BLaER1 (cell line): ENCODE measurements at regions not wholly inside any gene's neighbourhood (a gene's known extent, or its start where the extent isn't known, plus 50 kb on each side); places are given as distances from the start of the nearest gene placed in this dataset.

Experiments
- H3K27ac ChIP-seq: shearing (Covaris generic); formaldehyde crosslinking; 2 replicates; pipeline ENCODE4 v1.8.1; 2022
- H3K27me3 ChIP-seq: shearing (Covaris generic); formaldehyde crosslinking; 2 replicates; pipeline ENCODE4 v1.8.1; 2022
- H3K36me3 ChIP-seq: shearing (Covaris generic); formaldehyde crosslinking; 2 replicates; pipeline ENCODE4 v1.8.1; 2022
- H3K4me1 ChIP-seq: shearing (Covaris generic); formaldehyde crosslinking; 2 replicates; pipeline ENCODE4 v1.8.1; 2022
- H3K4me2 ChIP-seq: shearing (Covaris generic); formaldehyde crosslinking; 2 replicates; pipeline ENCODE4 v1.8.1; 2022
- H3K4me3 ChIP-seq: shearing (Covaris generic); formaldehyde crosslinking; 2 replicates; pipeline ENCODE4 v1.8.1; 2022
- H3K9ac ChIP-seq: shearing (Covaris generic); formaldehyde crosslinking; 2 replicates; pipeline ENCODE4 v1.8.1; 2022
- H3K9me3 ChIP-seq: shearing (Covaris generic); formaldehyde crosslinking; 2 replicates; pipeline ENCODE4 v1.8.1; 2022
- H4K20me1 ChIP-seq: shearing (Covaris generic); formaldehyde crosslinking; 2 replicates; pipeline ENCODE4 v1.8.1; 2022
- Cebpa-rat ChIP-seq: shearing (Covaris generic); IDR thresholded peaks from 2 replicates; pipeline ENCODE4 v1.8.1; 2022

DNA sequence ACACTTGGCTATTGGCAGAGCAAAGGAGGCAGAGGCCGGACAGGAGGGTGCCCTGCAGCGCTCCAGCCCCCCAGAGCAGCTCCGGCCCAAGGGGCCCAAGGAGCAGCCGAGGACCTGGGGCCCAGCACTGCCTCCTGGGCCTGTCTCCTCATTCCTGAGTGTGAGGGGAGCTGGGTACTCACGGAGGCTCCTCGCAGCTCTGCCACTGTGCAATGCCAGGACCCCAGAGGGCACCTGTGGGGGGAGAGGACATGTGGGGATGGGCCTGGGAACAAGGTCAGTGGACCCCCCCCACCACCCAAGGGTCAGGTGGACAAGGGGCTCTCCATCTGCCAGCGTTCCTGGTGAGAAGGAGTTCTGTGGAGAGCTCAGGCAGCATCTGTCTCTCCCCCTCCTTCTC, 192.6 kb upstream of the PPP1R26 start:
- no peak for TF ChIP-seq Cebpa-rat
- Histone ChIP-seq H3K4me1 (peaks cover 86% of the 10 kb centered on the region), H3K9ac (peak overlapping the region; percentile 77)

DNA sequence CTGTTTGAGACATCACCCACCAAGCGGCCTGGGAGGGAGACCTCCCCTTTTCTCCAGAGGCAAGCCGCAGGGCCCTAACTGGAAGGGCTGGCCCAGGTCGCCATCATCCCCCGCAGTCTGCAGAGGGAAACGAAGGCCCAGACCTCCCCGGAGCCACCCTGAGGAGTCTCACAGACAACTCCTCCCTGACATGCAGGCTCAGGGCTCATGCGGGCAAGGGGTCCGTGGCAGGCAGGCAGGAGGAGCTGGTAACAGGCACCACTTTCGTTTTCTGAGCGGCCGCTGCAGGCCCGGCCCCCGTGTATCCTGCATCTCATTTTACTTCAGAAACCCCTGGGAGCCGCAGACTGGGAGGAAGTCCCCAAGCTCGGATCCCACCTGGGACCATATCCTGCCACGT, 192.0 kb upstream of the PPP1R26 start:
- Histone ChIP-seq H3K27ac (peak overlapping the region; percentile 90), H3K4me3 (peak overlapping the region; percentile 52)

More for the DNA sequence above, 192.6 kb upstream of the PPP1R26 start:
- H3K4me3 ChIP-seq, result peak overlapping the region; percentile 52
- H3K4me2 ChIP-seq, result peak overlapping the region; percentile 96
- no peaks in the 10 kb centered on the region for H3K27me3 ChIP-seq
- H3K27ac ChIP-seq, result peak overlapping the region; percentile 90
- H4K20me1 ChIP-seq, result no peaks in the 10 kb centered on the region
- H3K36me3 ChIP-seq, result no peaks in the 10 kb centered on the region
- no peaks in the 10 kb centered on the region for H3K9me3 ChIP-seq

DNA sequence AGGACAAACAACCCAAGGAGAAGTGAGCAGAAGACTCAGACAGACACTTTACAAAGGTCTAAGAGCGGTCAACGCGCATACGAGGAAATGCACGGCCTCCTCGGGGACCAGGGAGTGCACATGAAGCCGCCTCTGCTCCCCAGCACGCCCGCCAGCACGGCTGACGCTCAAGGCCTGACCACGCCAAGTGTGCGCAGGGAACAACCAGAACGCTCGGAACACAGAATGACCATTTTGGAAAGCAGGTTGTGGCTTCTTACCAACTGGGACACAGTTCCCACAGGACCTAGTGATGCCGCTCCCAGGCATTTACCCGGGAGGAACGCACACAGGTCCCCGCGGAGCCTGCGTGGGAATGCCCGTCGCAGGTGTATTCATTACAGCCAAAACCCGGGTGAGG, 191.5 kb upstream of the PPP1R26 start:
- peak overlapping the region; percentile 52 for H3K4me3 ChIP-seq
- H3K27ac ChIP-seq, result peak overlapping the region; percentile 90
- H3K4me2 ChIP-seq, result peak overlapping the region; percentile 96
- H3K27me3 ChIP-seq, result no peaks in the 10 kb centered on the region
- H3K4me1 ChIP-seq, result peaks cover 75% of the 10 kb centered on the region
- TF ChIP-seq Cebpa-rat, result no peak
- peak overlapping the region; percentile 77 for H3K9ac ChIP-seq
- no peaks in the 10 kb centered on the region for H3K9me3 ChIP-seq
- H3K36me3 ChIP-seq, result no peaks in the 10 kb centered on the region
- H4K20me1 ChIP-seq, result no peaks in the 10 kb centered on the region

More for the DNA sequence above, 192.0 kb upstream of the PPP1R26 start:
- H3K36me3 ChIP-seq, result no peaks in the 10 kb centered on the region
- H3K9me3 ChIP-seq, result no peaks in the 10 kb centered on the region
- no peaks in the 10 kb centered on the region for H3K27me3 ChIP-seq
- TF ChIP-seq Cebpa-rat, result no peak
- peaks cover 80% of the 10 kb centered on the region for H3K4me1 ChIP-seq
- no peaks in the 10 kb centered on the region for H4K20me1 ChIP-seq
- peak overlapping the region; percentile 77 for H3K9ac ChIP-seq
- peak overlapping the region; percentile 96 for H3K4me2 ChIP-seq

DNA sequence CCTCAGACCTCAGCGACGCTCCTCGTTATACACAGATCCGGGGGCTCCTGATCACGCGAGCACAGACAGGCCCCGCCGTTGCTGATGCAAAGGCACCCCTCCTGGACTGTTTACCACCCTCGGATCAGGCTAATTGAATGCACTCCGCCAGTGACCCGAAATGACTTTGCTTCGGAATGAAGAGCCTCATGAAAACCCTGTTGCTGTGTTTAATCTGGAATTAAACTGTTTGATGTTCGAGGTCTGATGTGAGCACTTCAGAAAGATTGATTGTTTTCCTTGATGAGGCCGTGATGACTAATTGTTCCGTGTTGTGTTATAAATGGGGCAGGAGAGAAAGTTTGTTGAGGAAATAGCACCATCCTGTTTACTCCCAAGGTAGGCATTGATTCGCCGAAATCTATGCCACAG, 190.5 kb upstream of the PPP1R26 start:
- Histone ChIP-seq H3K9me3 (no peaks in the 10 kb centered on the region), H3K36me3 (no peaks in the 10 kb centered on the region), H3K9ac (peak overlapping the region; percentile 77), H3K4me3 (0 out of 2 replicates have a peak overlapping the region, but pooled peaks have one; percentile 52), H3K4me1 (peaks cover 67% of the 10 kb centered on the region), H3K4me2 (peak overlapping the region; percentile 96), H3K27me3 (no peaks in the 10 kb centered on the region), H4K20me1 (no peaks in the 10 kb centered on the region), H3K27ac (peak overlapping the region; percentile 90)
- TF ChIP-seq Cebpa-rat, result no peak

DNA sequence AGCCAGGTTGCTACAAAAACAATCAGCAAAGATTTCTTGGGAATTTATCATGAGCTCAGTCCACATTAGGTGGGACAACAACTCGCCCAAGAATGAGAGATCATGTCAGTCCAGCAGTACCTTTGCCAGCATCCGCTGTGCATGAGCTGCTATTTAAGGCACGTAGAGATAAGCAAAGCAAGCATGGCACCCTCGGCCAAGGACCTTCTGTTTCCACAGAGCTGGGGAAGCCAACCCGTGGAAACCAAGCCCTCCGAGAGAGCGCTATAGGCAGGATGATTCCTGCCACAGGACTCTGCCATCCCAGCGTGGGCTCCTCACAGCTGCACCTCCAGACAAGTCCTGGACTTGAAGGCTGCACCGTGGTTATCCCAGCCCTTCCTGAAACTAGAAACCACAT, 189.5 kb upstream of the PPP1R26 start:
- no peak overlapping the region for H3K9ac ChIP-seq
- no peaks in the 10 kb centered on the region for H3K27me3 ChIP-seq
- TF ChIP-seq Cebpa-rat, result no peak
- H3K36me3 ChIP-seq, result no peaks in the 10 kb centered on the region
- peaks cover 57% of the 10 kb centered on the region for H3K4me1 ChIP-seq
- no peak overlapping the region for H3K4me3 ChIP-seq
- H4K20me1 ChIP-seq, result no peaks in the 10 kb centered on the region
- H3K4me2 ChIP-seq, result peak overlapping the region; percentile 96
- H3K27ac ChIP-seq, result peak overlapping the region; percentile 6; the same call in 1 of the 2 replicates
- no peaks in the 10 kb centered on the region for H3K9me3 ChIP-seq

DNA sequence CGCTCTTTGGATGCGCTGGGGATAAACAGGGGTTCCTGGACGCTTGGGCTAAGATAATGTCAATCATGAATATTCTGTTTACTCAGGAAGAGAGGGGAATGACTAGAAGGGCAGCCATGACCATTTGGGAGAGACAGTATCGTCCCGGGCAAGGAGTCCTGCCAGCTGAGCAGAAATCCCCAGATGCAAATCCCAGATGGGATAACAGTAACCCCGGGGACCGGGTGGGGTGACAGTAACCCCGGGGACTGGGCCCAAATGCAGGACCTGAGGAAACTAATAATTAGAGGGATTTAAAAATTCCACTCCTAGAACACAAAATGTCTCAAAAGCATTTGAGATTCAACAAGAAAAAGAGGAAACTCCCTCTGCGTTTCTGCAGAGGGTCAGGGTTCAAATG, 189.0 kb upstream of the PPP1R26 start:
- TF ChIP-seq Cebpa-rat, result no peak
- Histone ChIP-seq H3K36me3 (no peaks in the 10 kb centered on the region), H3K4me3 (no peak overlapping the region), H3K9ac (no peak overlapping the region), H3K27ac (peak overlapping the region; percentile 6; the same call in 1 of the 2 replicates), H3K27me3 (no peaks in the 10 kb centered on the region), H3K9me3 (no peaks in the 10 kb centered on the region), H3K4me2 (peak overlapping the region; percentile 96), H4K20me1 (no peaks in the 10 kb centered on the region), H3K4me1 (peaks cover 52% of the 10 kb centered on the region)

DNA sequence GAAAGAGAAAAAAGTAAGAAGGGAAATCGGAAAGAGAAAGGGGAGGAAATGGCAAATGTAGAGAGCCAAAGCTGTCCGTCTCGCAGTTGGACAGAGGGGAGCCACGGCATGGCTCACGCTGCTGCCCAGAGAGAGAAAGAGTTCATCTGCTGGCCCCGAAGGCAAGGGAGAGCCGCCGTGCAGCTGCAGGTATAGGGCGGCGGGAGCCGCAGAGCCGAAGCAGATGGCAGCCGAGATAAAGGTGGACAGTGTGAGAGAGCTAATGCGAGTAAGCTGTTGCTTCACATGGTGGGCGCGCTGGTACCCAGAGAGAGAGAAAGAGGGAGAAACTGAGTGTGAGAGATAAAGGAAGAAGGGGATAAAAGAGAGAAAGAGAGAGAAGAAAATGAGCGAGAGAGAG, 188.4 kb upstream of the PPP1R26 start:
- Histone ChIP-seq H3K4me3 (no peak overlapping the region), H4K20me1 (no peaks in the 10 kb centered on the region), H3K27ac (no peak overlapping the region), H3K27me3 (no peaks in the 10 kb centered on the region), H3K4me2 (no peak overlapping the region), H3K36me3 (no peaks in the 10 kb centered on the region), H3K9ac (no peak overlapping the region), H3K9me3 (no peaks in the 10 kb centered on the region), H3K4me1 (peaks cover 46% of the 10 kb centered on the region)
- TF ChIP-seq Cebpa-rat, result no peak

DNA sequence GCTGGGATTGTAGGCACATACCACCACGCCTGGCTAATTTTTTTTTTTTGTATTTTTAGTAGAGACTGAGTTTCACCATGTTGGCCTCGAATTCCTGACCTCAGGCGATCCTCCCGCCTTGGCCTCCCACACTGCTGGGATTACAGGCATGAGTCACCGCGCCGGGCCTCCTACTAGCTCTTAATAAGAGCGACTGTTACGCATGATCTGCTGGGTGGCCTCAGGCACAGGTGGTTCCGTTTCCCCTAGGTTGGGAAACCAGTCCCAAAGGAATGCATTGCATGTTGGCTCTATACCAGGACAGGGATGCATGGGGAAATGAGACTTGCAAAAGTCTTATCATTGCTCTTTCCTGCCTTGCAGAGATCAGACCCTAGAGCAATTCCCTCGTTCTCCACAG, 184.7 kb upstream of the PPP1R26 start:
- Histone ChIP-seq H3K4me2 (no peak overlapping the region), H3K9me3 (no peaks in the 10 kb centered on the region), H3K9ac (no peak overlapping the region), H3K4me1 (peaks cover 40% of the 10 kb centered on the region), H3K27me3 (no peaks in the 10 kb centered on the region), H3K27ac (no peak overlapping the region), H3K4me3 (no peak overlapping the region), H3K36me3 (no peaks in the 10 kb centered on the region), H4K20me1 (no peaks in the 10 kb centered on the region)
- TF ChIP-seq Cebpa-rat, result no peak

DNA sequence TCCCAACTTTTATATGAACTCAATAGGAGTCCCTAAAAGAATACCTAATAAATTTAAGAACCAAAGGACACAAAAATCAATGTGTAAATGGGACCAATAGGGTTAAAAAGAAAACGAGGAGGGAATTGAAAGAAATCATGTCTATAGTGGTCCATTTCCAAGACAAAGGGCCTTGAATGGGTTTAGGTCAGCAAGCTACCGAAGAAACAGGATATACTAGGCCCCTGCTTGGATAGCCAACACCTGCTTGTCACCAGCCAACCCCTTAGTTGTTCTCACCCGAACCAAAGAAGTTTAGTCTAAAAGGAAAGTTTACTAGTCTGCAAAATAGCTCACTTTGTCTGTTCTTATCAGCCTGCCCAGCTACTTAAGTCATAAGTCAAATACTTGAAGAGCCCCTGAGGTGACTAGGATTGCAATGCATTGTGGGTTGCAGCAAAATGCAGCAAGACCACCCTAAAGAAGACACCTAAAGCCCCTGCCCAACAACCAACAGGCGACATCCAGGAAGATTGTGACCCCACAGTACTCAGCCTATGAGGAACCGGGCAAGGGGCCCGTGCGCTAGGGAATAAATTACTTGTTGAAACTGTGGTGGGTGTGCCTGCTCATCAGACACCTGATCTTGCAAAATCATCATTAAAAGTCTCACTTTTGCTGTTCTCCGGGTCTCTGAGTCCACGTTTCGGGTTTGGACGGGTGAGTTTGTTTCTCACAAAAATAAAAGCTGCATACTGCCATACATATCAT, 183.9 kb upstream of the PPP1R26 start:
- H3K4me1 ChIP-seq, result peaks cover 40% of the 10 kb centered on the region
- no peak overlapping the region for H3K4me2 ChIP-seq
- H3K9ac ChIP-seq, result no peak overlapping the region
- no peak for TF ChIP-seq Cebpa-rat
- H3K27ac ChIP-seq, result no peak overlapping the region
- no peaks in the 10 kb centered on the region for H4K20me1 ChIP-seq
- H3K4me3 ChIP-seq, result no peak overlapping the region
- no peaks in the 10 kb centered on the region for H3K9me3 ChIP-seq
- no peaks in the 10 kb centered on the region for H3K36me3 ChIP-seq
- H3K27me3 ChIP-seq, result no peaks in the 10 kb centered on the region

DNA sequence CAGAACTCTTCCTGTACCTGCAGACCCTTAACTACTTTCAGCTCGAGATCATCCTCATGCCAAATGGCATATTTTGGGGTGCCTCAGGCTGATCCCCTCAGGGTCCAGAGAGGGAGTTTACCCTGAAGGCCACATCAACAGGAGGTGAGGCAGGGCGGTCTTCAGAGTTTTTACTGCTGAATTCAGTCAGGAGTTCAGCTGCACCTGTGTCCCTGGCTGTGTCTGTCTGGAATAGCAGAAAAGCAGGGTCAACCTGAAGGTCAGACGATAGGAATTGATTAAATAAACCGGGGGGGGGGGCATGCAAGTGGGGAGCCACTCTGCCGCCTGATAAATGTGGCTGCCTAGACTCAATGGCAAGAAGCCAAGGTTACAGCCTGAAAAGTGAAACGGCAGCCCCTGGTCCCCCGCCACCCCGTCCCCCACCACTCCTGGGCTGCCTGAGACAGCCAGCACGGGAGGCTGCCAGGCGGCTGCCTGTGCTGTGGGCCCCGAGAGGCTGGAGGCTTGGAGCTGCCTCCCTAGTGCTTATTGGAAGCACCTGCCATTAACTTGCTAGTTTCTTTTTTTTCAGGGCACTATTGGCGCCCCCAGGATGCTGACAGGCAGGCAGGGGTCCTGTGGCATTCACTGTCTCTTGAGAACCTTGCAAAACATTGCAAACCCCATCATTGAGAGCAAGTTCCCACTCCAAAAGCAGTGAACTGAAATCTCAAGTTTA, 182.7 kb upstream of the PPP1R26 start:
- Histone ChIP-seq H3K4me2 (peak overlapping the region; percentile 55), H3K9me3 (no peaks in the 10 kb centered on the region), H3K27ac (no peak overlapping the region), H4K20me1 (no peaks in the 10 kb centered on the region), H3K4me3 (no peak overlapping the region), H3K4me1 (peaks cover 52% of the 10 kb centered on the region), H3K9ac (no peak overlapping the region), H3K36me3 (no peaks in the 10 kb centered on the region), H3K27me3 (no peaks in the 10 kb centered on the region)
- no peak for TF ChIP-seq Cebpa-rat
